ENCODE measurements at regions not wholly inside any gene's neighbourhood (a gene's known extent, or its start where the extent isn't known, plus 50 kb on each side); places are given as distances from the start of the nearest gene placed in this dataset.

GRCh38 chr6:45721665-45722064 is 294.0 kb downstream of the CLIC5 start:
- TF ChIP-seq POLR2A (IDR thresholded peaks at IDR 0.05), result no peak
- no peak for TF ChIP-seq CTCF (IDR thresholded peaks at IDR 0.05)
- 79 to 82% methylated on average over 6 of the region's 6 CpGs for WGBS, 2 donors
- no peak for DNase-seq (ENCODE audit: low spot score in 2 of 2)
- H3K4me3 ChIP-seq (ENCODE audit: low read depth, poor library complexity, severe bottlenecking), result no peak overlapping the region
- intact Hi-C loops (cut with DNase I; ENCODE audit: low total_unique reads), result no loop called here

GRCh38 chr6:45718871-45719270 is 296.8 kb downstream of the CLIC5 start:
- WGBS, 2 donors, result 84 to 94% methylated on average over 3 of the region's 3 CpGs
- no peak for DNase-seq (ENCODE audit: low spot score in 2 of 2)
- intact Hi-C loops (cut with DNase I; ENCODE audit: low total_unique reads), result loop anchor here (5.0 to 10.0 kb wide), 2 partner anchors 294 to 303 kb away; no protein-coding TSS in a partner anchor
- H3K4me3 ChIP-seq (ENCODE audit: low read depth, poor library complexity, severe bottlenecking), result no peak overlapping the region
- TF ChIP-seq CTCF (IDR thresholded peaks at IDR 0.05), result no peak
- no peak for TF ChIP-seq POLR2A (IDR thresholded peaks at IDR 0.05)

GRCh38 chr6:45718131-45718530 is 297.5 kb downstream of the CLIC5 start:
- intact Hi-C loops (cut with DNase I; ENCODE audit: low total_unique reads), result loop anchor here (5.0 to 10.0 kb wide), 2 partner anchors 293 to 304 kb away; no protein-coding TSS in a partner anchor
- no peak for DNase-seq (ENCODE audit: low spot score in 2 of 2)
- TF ChIP-seq POLR2A (IDR thresholded peaks at IDR 0.05), result no peak
- no peak for TF ChIP-seq CTCF (IDR thresholded peaks at IDR 0.05)
- 76 to 85% methylated on average over 3 of the region's 3 CpGs for WGBS, 2 donors
- no peak overlapping the region for H3K4me3 ChIP-seq (ENCODE audit: low read depth, poor library complexity, severe bottlenecking)

GRCh38 chr6:45717715-45718114 is 297.9 kb downstream of the CLIC5 start:
- 86 to 91% methylated on average over 6 of the region's 6 CpGs for WGBS, 2 donors
- no peak overlapping the region for H3K4me3 ChIP-seq (ENCODE audit: low read depth, poor library complexity, severe bottlenecking)
- DNase-seq (ENCODE audit: low spot score in 2 of 2), result no peak
- TF ChIP-seq CTCF (IDR thresholded peaks at IDR 0.05) (no peak), POLR2A (IDR thresholded peaks at IDR 0.05) (no peak)
- intact Hi-C loops (cut with DNase I; ENCODE audit: low total_unique reads), result loop anchor here (5.0 to 10.0 kb wide), 2 partner anchors 293 to 305 kb away; no protein-coding TSS in a partner anchor

GRCh38 chr6:45717027-45717426 is 298.6 kb downstream of the CLIC5 start:
- intact Hi-C loops (cut with DNase I; ENCODE audit: low total_unique reads), result loop anchor here (5.0 to 10.0 kb wide), 2 partner anchors 292 to 305 kb away; no protein-coding TSS in a partner anchor
- no peak for DNase-seq (ENCODE audit: low spot score in 2 of 2)
- no peak overlapping the region for H3K4me3 ChIP-seq (ENCODE audit: low read depth, poor library complexity, severe bottlenecking)
- no peak for TF ChIP-seq CTCF (IDR thresholded peaks at IDR 0.05)
- TF ChIP-seq POLR2A (IDR thresholded peaks at IDR 0.05), result no peak
- 86 to 97% methylated on average over 4 of the region's 4 CpGs for WGBS, 2 donors

- intact Hi-C loops (cut with DNase I; ENCODE audit: low total_unique reads), result loop anchor here (5.0 to 10.0 kb wide), 2 partner anchors 291 to 307 kb away; no protein-coding TSS in a partner anchor
- DNase-seq (ENCODE audit: low spot score in 2 of 2), result no peak
- TF ChIP-seq POLR2A (IDR thresholded peaks at IDR 0.05), result no peak
- TF ChIP-seq CTCF (IDR thresholded peaks at IDR 0.05), result no peak
- no peak overlapping the region for H3K4me3 ChIP-seq (ENCODE audit: low read depth, poor library complexity, severe bottlenecking)
Observed at GRCh38 chr6:45715508-45715803, 300.2 kb downstream of the CLIC5 start.

Data from lower leg skin (tissue), 4 donors.